ENCODE measurements at regions not wholly inside any gene's neighbourhood (a gene's known extent, or its start where the extent isn't known, plus 50 kb on each side); places are given as distances from the start of the nearest gene placed in this dataset.
"Not testable (repeated sequence)": the region's sequence is repeated elsewhere in the genome, so short reads cannot be mapped to it uniquely, and the experiment has no call there.

- no peak for DNase-seq
Measured at GRCh38 chr2:16746329-16746728, 80.7 kb upstream of the CYRIA start.

GRCh38 chr2:16745466-16745865, 79.8 kb upstream of the CYRIA start:
- DNase-seq = no peak

GRCh38 chr2:16744521-16744920, 78.9 kb upstream of the CYRIA start:
- no peak for DNase-seq

- no peak for DNase-seq
Measured at GRCh38 chr2:16742026-16742425, 76.4 kb upstream of the CYRIA start.

- no peak for DNase-seq
Measured at GRCh38 chr2:16741498-16741897, 75.9 kb upstream of the CYRIA start.

- DNase-seq = no peak
Measured at GRCh38 chr2:16739778-16740581, 74.3 kb upstream of the CYRIA start.

GRCh38 chr2:16738361-16739225, 73.0 kb upstream of the CYRIA start:
- no peak for DNase-seq

- no peak for DNase-seq
Measured at GRCh38 chr2:16737812-16738211, 72.2 kb upstream of the CYRIA start.

GRCh38 chr2:16736633-16737032, 71.0 kb upstream of the CYRIA start:
- no peak for DNase-seq

GRCh38 chr2:16729335-16729734, 63.7 kb upstream of the CYRIA start:
- no peak for DNase-seq

- DNase-seq = no peak
Measured at GRCh38 chr2:16728351-16729136, 62.9 kb upstream of the CYRIA start.

- not testable (repeated sequence) for DNase-seq
Measured at GRCh38 chr2:16727849-16728248, 62.2 kb upstream of the CYRIA start.

- DNase-seq = no peak
Measured at GRCh38 chr2:16727256-16727655, 61.6 kb upstream of the CYRIA start.

GRCh38 chr2:16726577-16726976, 60.9 kb upstream of the CYRIA start:
- no peak for DNase-seq

GRCh38 chr2:16726147-16726546, 60.5 kb upstream of the CYRIA start:
- DNase-seq = no peak

GRCh38 chr2:16725549-16725948, 59.9 kb upstream of the CYRIA start:
- DNase-seq = no peak

- DNase-seq = no peak
Measured at GRCh38 chr2:16722677-16723076, 57.0 kb upstream of the CYRIA start.

GRCh38 chr2:16722126-16722525, 56.5 kb upstream of the CYRIA start:
- no peak for DNase-seq

- DNase-seq = not testable (repeated sequence)
Measured at GRCh38 chr2:16721529-16721928, 55.9 kb upstream of the CYRIA start.

GRCh38 chr2:16720737-16721136, 55.1 kb upstream of the CYRIA start:
- DNase-seq = not testable (repeated sequence)

- DNase-seq = no peak
Measured at GRCh38 chr2:16719485-16719808, 53.8 kb upstream of the CYRIA start.

- no peak for DNase-seq
Measured at GRCh38 chr2:16718576-16719484, 53.2 kb upstream of the CYRIA start.
